ENCODE measurements at regions not wholly inside any gene's neighbourhood (a gene's known extent, or its start where the extent isn't known, plus 50 kb on each side); places are given as distances from the start of the nearest gene placed in this dataset.

DNA sequence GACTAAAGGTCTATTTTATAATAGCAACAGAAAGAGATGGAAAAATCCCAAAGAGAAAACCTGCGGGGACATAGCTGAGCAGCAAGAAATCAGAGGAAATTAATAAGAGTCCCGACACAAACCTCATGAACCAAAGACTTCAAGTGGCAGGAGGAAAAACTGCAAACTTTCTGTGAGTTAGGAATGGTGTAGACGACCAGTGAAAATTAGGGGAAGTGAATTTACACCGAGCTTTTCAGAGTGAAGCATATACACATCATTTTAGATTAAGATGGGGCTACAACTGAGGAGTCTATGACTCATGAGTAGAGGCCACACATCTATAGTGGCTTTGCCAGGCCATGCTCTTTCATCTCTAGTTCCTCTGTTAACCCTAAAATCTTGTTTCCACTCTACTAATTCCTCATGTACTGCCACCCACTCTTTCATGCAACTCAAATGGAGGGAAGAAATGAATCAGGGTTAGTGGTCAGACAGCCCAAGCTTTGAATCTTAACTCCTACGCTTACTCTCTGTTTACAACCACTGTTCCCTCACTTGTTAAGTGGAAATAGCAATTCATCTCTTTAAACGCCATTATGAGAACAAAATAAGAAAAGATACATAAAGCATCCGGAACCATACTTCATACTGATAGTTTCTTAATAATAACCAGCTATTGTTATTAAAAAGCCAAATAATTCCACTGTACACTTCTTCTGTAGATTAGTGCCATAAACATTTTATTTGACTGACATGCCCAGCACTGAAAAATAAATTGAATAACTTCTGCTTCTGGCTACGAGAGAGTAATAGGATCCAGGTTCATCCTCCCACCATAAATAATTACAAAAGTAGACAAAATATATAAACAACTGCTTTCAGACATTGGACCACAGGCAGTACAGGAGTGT, 219.3 kb downstream of the RMST start:
- peaks cover 0 to 6% of the 10 kb centered on the region in 2 donors for H3K9me3 ChIP-seq (replicated peaks in 1 of 2; ENCODE audit: control insufficient read depth in 1 of 2, insufficient read depth in 1 of 2, low read length in 2 of 2)
- Mint-ChIP-seq H3K4me1 (no peaks in the 10 kb centered on the region), H3K4me3 (no peak overlapping the region), H3K27ac (no peak overlapping the region), H3K27me3 (ENCODE audit: low read depth in 3 of 3) (peaks cover 0 to 1% (median 0%) of the 10 kb centered on the region in 3 donors), H3K9me3 (peaks cover 0 to 12% (median 1%) of the 10 kb centered on the region in 7 donors), H3K36me3 (no peaks in the 10 kb centered on the region)
- intact Hi-C loops (cut with micrococcal nuclease), result no loop called here
- no peaks in the 10 kb centered on the region for H4K20me1 ChIP-seq (ENCODE audit: insufficient read depth, low read length)
- no peak overlapping the region for H2AFZ ChIP-seq (ENCODE audit: insufficient read depth, low read depth, low read length, poor library complexity, severe bottlenecking)
- no peak overlapping the region for H3K9ac ChIP-seq (ENCODE audit: insufficient read depth, low read length, poor library complexity, severe bottlenecking)
- no peaks in the 10 kb centered on the region for H3K79me2 ChIP-seq (ENCODE audit: insufficient read depth, low read length)
- no peak for DNase-seq
- TF ChIP-seq, protein P1, sequence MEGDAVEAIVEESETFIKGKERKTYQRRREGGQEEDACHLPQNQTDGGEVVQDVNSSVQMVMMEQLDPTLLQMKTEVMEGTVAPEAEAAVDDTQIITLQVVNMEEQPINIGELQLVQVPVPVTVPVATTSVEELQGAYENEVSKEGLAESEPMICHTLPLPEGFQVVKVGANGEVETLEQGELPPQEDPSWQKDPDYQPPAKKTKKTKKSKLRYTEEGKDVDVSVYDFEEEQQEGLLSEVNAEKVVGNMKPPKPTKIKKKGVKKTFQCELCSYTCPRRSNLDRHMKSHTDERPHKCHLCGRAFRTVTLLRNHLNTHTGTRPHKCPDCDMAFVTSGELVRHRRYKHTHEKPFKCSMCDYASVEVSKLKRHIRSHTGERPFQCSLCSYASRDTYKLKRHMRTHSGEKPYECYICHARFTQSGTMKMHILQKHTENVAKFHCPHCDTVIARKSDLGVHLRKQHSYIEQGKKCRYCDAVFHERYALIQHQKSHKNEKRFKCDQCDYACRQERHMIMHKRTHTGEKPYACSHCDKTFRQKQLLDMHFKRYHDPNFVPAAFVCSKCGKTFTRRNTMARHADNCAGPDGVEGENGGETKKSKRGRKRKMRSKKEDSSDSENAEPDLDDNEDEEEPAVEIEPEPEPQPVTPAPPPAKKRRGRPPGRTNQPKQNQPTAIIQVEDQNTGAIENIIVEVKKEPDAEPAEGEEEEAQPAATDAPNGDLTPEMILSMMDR (IDR thresholded peaks at IDR 0.05), result no peak
- H3K4me3 ChIP-seq (replicated peaks in 1 of 3; ENCODE audit: low read depth in 2 of 3, low read length in 3 of 3), result no peak overlapping the region
- no peaks in the 10 kb centered on the region for H3K27me3 ChIP-seq (ENCODE audit: control insufficient read depth in 2 of 2, insufficient read depth in 2 of 2, low read length in 2 of 2)
- H3K36me3 ChIP-seq (replicated peaks in 1 of 2; ENCODE audit: control insufficient read depth in 1 of 2, insufficient read depth in 2 of 2, low read length in 2 of 2), result no peaks in the 10 kb centered on the region
- H3K27ac ChIP-seq (ENCODE audit: low read depth in 1 of 2, low read length in 2 of 2), result no peak overlapping the region
- no peak overlapping the region for H3K4me2 ChIP-seq (replicated peaks; ENCODE audit: extremely low read depth, low read length, poor library complexity, severe bottlenecking)
- WGBS (ENCODE audit: insufficient coverage), result 100% methylated on average over 1 of the region's 8 CpGs
- no peaks in the 10 kb centered on the region for H3K4me1 ChIP-seq (ENCODE audit: control insufficient read depth in 1 of 2, insufficient read depth in 2 of 2, low read length in 2 of 2)

DNA sequence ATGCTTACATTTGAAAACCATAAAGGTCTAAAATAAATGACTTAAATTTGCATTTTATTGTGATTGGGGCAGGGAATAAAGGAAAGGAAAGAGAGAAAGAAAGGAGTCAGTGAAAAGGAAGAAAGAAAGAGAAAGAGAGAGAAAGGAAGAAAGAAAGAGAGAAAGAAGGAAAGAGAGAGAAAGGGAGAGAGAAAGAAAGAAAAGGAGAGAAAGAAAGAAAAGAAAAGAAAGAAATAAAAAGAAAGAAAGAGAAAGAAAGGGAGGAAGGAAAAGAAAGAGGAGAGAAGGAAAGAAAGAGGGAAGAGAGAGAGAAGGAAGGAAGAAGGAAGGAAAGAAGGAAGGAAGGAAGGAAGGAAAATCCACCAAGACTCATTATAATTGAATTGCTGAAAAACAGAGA, 222.8 kb downstream of the RMST start:
- Mint-ChIP-seq H3K27me3 (ENCODE audit: low read depth in 3 of 3) (peaks cover 0 to 1% (median 0%) of the 10 kb centered on the region in 3 donors), H3K9me3 (peaks cover under 1 to 8% (median 3%) of the 10 kb centered on the region in 7 donors), H3K36me3 (no peaks in the 10 kb centered on the region), H3K4me1 (no peaks in the 10 kb centered on the region), H3K4me3 (no peak overlapping the region), H3K27ac (no peak overlapping the region)
- intact Hi-C loops (cut with micrococcal nuclease), result no loop called here
- no peaks in the 10 kb centered on the region for H4K20me1 ChIP-seq (ENCODE audit: insufficient read depth, low read length)
- no peak overlapping the region for H3K27ac ChIP-seq (ENCODE audit: low read depth in 1 of 2, low read length in 2 of 2)
- no peak overlapping the region for H3K9ac ChIP-seq (ENCODE audit: insufficient read depth, low read length, poor library complexity, severe bottlenecking)
- TF ChIP-seq, protein P1 (IDR thresholded peaks at IDR 0.05), result peak; percentile 9
- no peak for DNase-seq
- no peak overlapping the region for H3K4me3 ChIP-seq (replicated peaks in 1 of 3; ENCODE audit: low read depth in 2 of 3, low read length in 3 of 3)
- H3K9me3 ChIP-seq (replicated peaks in 1 of 2; ENCODE audit: control insufficient read depth in 1 of 2, insufficient read depth in 1 of 2, low read length in 2 of 2), result peaks cover 0 to 6% of the 10 kb centered on the region in 2 donors
- no peaks in the 10 kb centered on the region for H3K36me3 ChIP-seq (replicated peaks in 1 of 2; ENCODE audit: control insufficient read depth in 1 of 2, insufficient read depth in 2 of 2, low read length in 2 of 2)
- H3K4me2 ChIP-seq (replicated peaks; ENCODE audit: extremely low read depth, low read length, poor library complexity, severe bottlenecking), result no peak overlapping the region
- H3K4me1 ChIP-seq (ENCODE audit: control insufficient read depth in 1 of 2, insufficient read depth in 2 of 2, low read length in 2 of 2), result no peaks in the 10 kb centered on the region
- H3K27me3 ChIP-seq (ENCODE audit: control insufficient read depth in 2 of 2, insufficient read depth in 2 of 2, low read length in 2 of 2), result no peaks in the 10 kb centered on the region
- no peaks in the 10 kb centered on the region for H3K79me2 ChIP-seq (ENCODE audit: insufficient read depth, low read length)
- H2AFZ ChIP-seq (ENCODE audit: insufficient read depth, low read depth, low read length, poor library complexity, severe bottlenecking), result no peak overlapping the region
